GM12878 (cell line): ENCODE measurements at regions not wholly inside any gene's neighbourhood (a gene's known extent, or its start where the extent isn't known, plus 50 kb on each side); places are given as distances from the start of the nearest gene placed in this dataset.

ENCODE experiments used
- ATAC-seq: fragments of 200-7000 bp; cut with Tn5 transposase; 3 replicates; pipeline ENCODE4 v1.9.1; 2020; ENCODE audit warnings: mild to moderate bottlenecking, moderate library complexity
- BruUV-seq: library from RNA; stranded (reverse); fragments of 400-500 nt; replicated peaks from 2 replicates; lab custom pipeline; 2021; lab: Mats Ljungman, UMichigan
- CTCF ChIA-PET: fragments of 300-600 bp; sonication (Branson Sonifier 250); formaldehyde crosslinking; extraction: SDS; loops from one replicate; lab custom pipeline; 2021; ENCODE audit warnings: inconsistent platforms; lab: Yijun Ruan, JAX
- POLR2A ChIA-PET: fragments of 350-600 bp; formaldehyde crosslinking; extraction: SDS; loops from one replicate; lab custom pipeline; 2021; ENCODE audit warnings: inconsistent platforms; lab: Charles Lee
- RAD21 ChIA-PET: fragments of 300-600 bp; sonication (Branson Sonifier 250); formaldehyde crosslinking; loops from one replicate; lab custom pipeline; 2023; ENCODE audit warnings: antibody characterized with exemption; ENCODE audit not compliant: unreplicated experiment; lab: Charles Lee
- SMC1A ChIA-PET: fragments of 300-600 bp; sonication (Branson Sonifier 250); formaldehyde crosslinking; loops from one replicate; lab custom pipeline; 2023; ENCODE audit not compliant: unreplicated experiment, uncharacterized antibody; lab: Charles Lee
- DNase-seq: peaks from one replicate; pipeline ENCODE4 v3.0.0-alpha.2; 2011; ENCODE audit warnings: low read depth, low spot score
- FAIRE-seq: peaks from 3 replicates; lab custom pipeline; 2011; peaks lifted over from hg19 to GRCh38; lab: Jason Lieb, UNC
- H2AFZ ChIP-seq: 2 replicates; pipeline ENCODE4 v1.6.0; 2011; ENCODE audit warnings: low read depth, low read length, control low read depth; ENCODE audit not compliant: control insufficient read depth
- H3K27ac ChIP-seq: 2 replicates; pipeline ENCODE4 v1.5.1; 2011; ENCODE audit warnings: control low read depth; ENCODE audit not compliant: control insufficient read depth, insufficient read depth
- H3K27me3 ChIP-seq, 2 experiments: replicated peaks in 1 of 2; 2 replicates each; pipeline versions ENCODE4 v1.6.0 to v1.6.1; 2011; ENCODE audit warnings: low read length in 1 of 2; ENCODE audit not compliant: control insufficient read depth in 2 of 2, insufficient read depth in 2 of 2
- H3K36me3 ChIP-seq, 2 experiments: 2 replicates each; pipeline ENCODE4 v1.5.1; 2011; ENCODE audit warnings: low read length in 1 of 2; ENCODE audit not compliant: control insufficient read depth in 2 of 2, insufficient read depth in 2 of 2
- H3K4me1 ChIP-seq: 2 replicates; pipeline ENCODE4 v1.6.1; 2011; ENCODE audit warnings: mild to moderate bottlenecking, low read length, moderate library complexity, mixed read lengths; ENCODE audit not compliant: control insufficient read depth, insufficient read depth
- H3K4me2 ChIP-seq: 2 replicates; pipeline ENCODE4 v1.6.0; 2011; ENCODE audit warnings: control low read depth; ENCODE audit not compliant: control insufficient read depth, insufficient read depth
- H3K4me3 ChIP-seq: fragments of 200-600 bp; sonication (generic); 2 replicates; pipeline ENCODE4 v1.5.1; 2016
- H3K79me2 ChIP-seq: 2 replicates; pipeline ENCODE4 v1.6.0; 2011; ENCODE audit warnings: low read length; ENCODE audit not compliant: control insufficient read depth, insufficient read depth
- H3K9ac ChIP-seq: 2 replicates; pipeline ENCODE4 v1.8.0; 2011; ENCODE audit warnings: low read length, control low read depth, mixed read lengths; ENCODE audit not compliant: control insufficient read depth, insufficient read depth
- H3K9me3 ChIP-seq: replicated peaks from 3 replicates; pipeline ENCODE4 v1.5.1; 2011; ENCODE audit warnings: mild to moderate bottlenecking, low read length; ENCODE audit not compliant: control insufficient read depth, insufficient read depth
- H4K20me1 ChIP-seq: 2 replicates; pipeline ENCODE4 v1.6.0; 2011; ENCODE audit not compliant: control insufficient read depth, insufficient read depth
- ATF3 ChIP-seq: IDR thresholded peaks from 2 replicates; pipeline ENCODE4 v1.6.1; 2011; ENCODE audit warnings: low read depth, mild to moderate bottlenecking, low read length, moderate library complexity, borderline replicate concordance; ENCODE audit errors: extremely low read depth
- BACH1 ChIP-seq: fragments of 450-650 bp; IDR thresholded peaks from 2 replicates; pipeline ENCODE4 v1.6.1; 2017; ENCODE audit warnings: mild to moderate bottlenecking, borderline replicate concordance
- FOXM1 ChIP-seq: IDR thresholded peaks from 2 replicates; pipeline ENCODE4 v1.6.1; 2012; ENCODE audit warnings: low read depth, mild to moderate bottlenecking, inconsistent platforms, low read length, moderate library complexity
- HDGF ChIP-seq: fragments of 450-650 bp; IDR thresholded peaks from 2 replicates; pipeline ENCODE4 v1.6.1; 2016; ENCODE audit warnings: antibody characterized with exemption
- MEF2B ChIP-seq: fragments of 450-650 bp; IDR thresholded peaks from 2 replicates; pipeline ENCODE4 v1.6.1; 2018; ENCODE audit warnings: mild to moderate bottlenecking, moderate library complexity; ENCODE audit not compliant: partially characterized antibody, poor library complexity, severe bottlenecking
- MYB ChIP-seq: fragments of 150-350 bp; IDR thresholded peaks from 2 replicates; pipeline ENCODE4 v1.6.1; 2014; ENCODE audit warnings: mild to moderate bottlenecking, low read depth, low read length, borderline replicate concordance
- NR2C1 ChIP-seq: fragments of 450-650 bp; IDR thresholded peaks from 2 replicates; pipeline ENCODE4 v1.6.1; 2017; ENCODE audit warnings: antibody characterized with exemption, mild to moderate bottlenecking, moderate library complexity
- ZBTB33 ChIP-seq: fragments of 450-650 bp; IDR thresholded peaks from 2 replicates; pipeline ENCODE4 v1.6.1; 2017; ENCODE audit warnings: mild to moderate bottlenecking
- WGBS: methylation state at CpG from one replicate; pipeline ENCODE4 v1.1.6; 2016; ENCODE audit warnings: low lambda C conversion rate; ENCODE audit not compliant: insufficient replicate concordance, insufficient coverage; ENCODE audit errors: missing lambda C conversion rate; 5-methylcytosine and 5-hydroxymethylcytosine counted together
- in situ Hi-C: fragments of 300-500 bp; cut with MboI; formaldehyde crosslinking; loops from 9 replicates; pipeline ENCODE4 v1.14.3; 2018; ENCODE audit warnings: mixed read lengths
- intact Hi-C: fragments of 100-400 bp; cut with micrococcal nuclease; formaldehyde crosslinking; loops from one replicate; pipeline ENCODE4 v1.14.2; 2022; ENCODE audit not compliant: unreplicated experiment

GRCh38 chr1:80776266-80776665 is 1024.5 kb upstream of the ADGRL2 start:
- ATAC-seq (no peak), FAIRE-seq (no peak), DNase-seq (no peak)
- Histone ChIP-seq H3K4me1 (no peaks in the 10 kb centered on the region), H2AFZ (no peak overlapping the region), H3K27ac (no peak overlapping the region), H4K20me1 (no peaks in the 10 kb centered on the region), H3K79me2 (no peaks in the 10 kb centered on the region), H3K36me3 (no peaks in the 10 kb centered on the region), H3K4me3 (no peak overlapping the region), H3K27me3 (no peaks in the 10 kb centered on the region), H3K4me2 (no peak overlapping the region), H3K9ac (no peak overlapping the region), H3K9me3 (no peaks in the 10 kb centered on the region)
- ChIA-PET POLR2A (no interaction called here), CTCF (no interaction called here), SMC1A (interaction anchor here (1.0 to 1.3 kb wide), 2 partner anchors 11 to 562 kb away, joined by 3 read pairs; no protein-coding TSS in a partner anchor), RAD21 (no interaction called here)
- no peak for TF ChIP-seq NR2C1
- no peak for TF ChIP-seq MEF2B
- TF ChIP-seq BACH1, result no peak
- no peak for TF ChIP-seq ATF3
- TF ChIP-seq FOXM1, result no peak
- no peak for TF ChIP-seq ZBTB33
- no peak for TF ChIP-seq HDGF
- no peak for TF ChIP-seq MYB
- intact Hi-C loops (no loop called here), in situ Hi-C loops (no loop called here)
- BruUV-seq, result no TSS peak
- 87% methylated on average over 2 of the region's 2 CpGs for WGBS
